Stomach (tissue), 8 donors: ENCODE measurements at regions not wholly inside any gene's neighbourhood (a gene's known extent, or its start where the extent isn't known, plus 50 kb on each side); places are given as distances from the start of the nearest gene placed in this dataset.
A peak's percentile ranks its signal among the peaks of the same experiment; 100 is the strongest.

Experiments
- DNase-seq, 2 donors: peaks; one replicate each; pipeline versions ENCODE4 v3.0.0 to v3.0.0-alpha.2; 2013 to 2019
- H3K27ac ChIP-seq, 5 donors: fragments of 200-600 bp in 4 of 5; sonication (generic) in 4 of 5; one replicate each; pipeline ENCODE4 v1.5.1; 2013 to 2019; ENCODE audit warnings: mild to moderate bottlenecking in 1 of 5, moderate library complexity in 1 of 5
- H3K27me3 ChIP-seq, 3 donors: fragments of 200-600 bp; sonication (generic); one replicate each; pipeline ENCODE4 v1.5.1; 2017 to 2019; ENCODE audit warnings: mixed run types in 1 of 3
- H3K36me3 ChIP-seq, 4 donors: fragments of 200-600 bp; sonication (generic); 1 replicate in 3 of 4; 2 replicates in 1 of 4; pipeline ENCODE4 v1.5.1; 2016 to 2019
- H3K4me1 ChIP-seq, 4 donors: fragments of 200-600 bp; sonication (generic); one replicate each; pipeline ENCODE4 v1.5.1; 2016 to 2019
- H3K4me3 ChIP-seq, 4 donors: fragments of 200-600 bp; sonication (generic) in 3 of 4; one replicate each; pipeline ENCODE4 v1.5.1; 2016 to 2019; ENCODE audit warnings: mild to moderate bottlenecking in 1 of 4
- H3K9me3 ChIP-seq, 4 donors: fragments of 200-600 bp; sonication (generic); one replicate each; pipeline ENCODE4 v1.5.1; 2016 to 2019
- CTCF ChIP-seq, 7 experiments: fragments of 450-650 bp in 4 of 7; fragments of 200-600 bp in 3 of 7; sonication (generic) in 3 of 7; IDR thresholded peaks; one replicate each; pipeline ENCODE4 v1.5.1; 2016 to 2019; ENCODE audit warnings: antibody characterized with exemption in 7 of 7, control low read depth in 2 of 7, mild to moderate bottlenecking in 1 of 7
- EP300 ChIP-seq: sonication (generic); formaldehyde crosslinking; IDR thresholded peaks from one replicate; pipeline ENCODE4 v1.6.1; 2017; ENCODE audit warnings: antibody characterized with exemption
- POLR2A ChIP-seq, 4 donors: fragments of 450-650 bp; IDR thresholded peaks; one replicate each; pipeline ENCODE4 v1.6.1; 2016; ENCODE audit warnings: antibody characterized with exemption in 4 of 4, control low read depth in 2 of 4, mild to moderate bottlenecking in 1 of 4, moderate library complexity in 1 of 4
- POLR2AphosphoS5 ChIP-seq, 3 donors: sonication (generic); formaldehyde crosslinking; IDR thresholded peaks; one replicate each; pipeline ENCODE4 v1.6.1; 2016; ENCODE audit warnings: antibody characterized with exemption in 3 of 3
- WGBS, 5 donors: extraction: QIAGEN DNeasy Blood & Tissue Kit in 3 of 5; methylation state at CpG; one replicate each; pipeline versions ENCODE4 v1.1.5 to v1.1.7; 2013 to 2018; 5-methylcytosine and 5-hydroxymethylcytosine counted together
- intact Hi-C: fragments of 100-400 bp; cut with DNase I; formaldehyde crosslinking; loops from one replicate; pipeline ENCODE4 v1.15.1; 2023; ENCODE audit warnings: low total_unique reads
- donor health status: healthy with polysubstance abuse.
- donor health status: Bipolar disorder and iron deficiency.
- donor health status: healthy.

GRCh38 chr6:16836144-16836981 lies 75.1 kb upstream of the ATXN1 start:
- H3K4me3 ChIP-seq = peak overlapping the region in 3 of 4 donors; percentile 5 to 17 (median 10)
- 51 to 76% (median 69%) methylated on average over 9 of the region's 9 CpGs for WGBS, 5 donors
- H3K9me3 ChIP-seq = no peaks in the 10 kb centered on the region
- H3K36me3 ChIP-seq = no peaks in the 10 kb centered on the region
- H3K4me1 ChIP-seq = peaks cover 0 to 12% (median 3%) of the 10 kb centered on the region in 4 donors
- no peak for TF ChIP-seq POLR2AphosphoS5 (IDR thresholded peaks at IDR 0.05)
- no peak for TF ChIP-seq CTCF (IDR thresholded peaks at IDR 0.05)
- no peak for TF ChIP-seq EP300
- no peak for TF ChIP-seq POLR2A (IDR thresholded peaks at IDR 0.05)
- DNase-seq = peak in 1 of 2 donors; percentile 41
- no peaks in the 10 kb centered on the region for H3K27me3 ChIP-seq
- intact Hi-C loops = no loop called here
- peak overlapping the region in 2 of 5 donors; percentile 6 to 7 for H3K27ac ChIP-seq

GRCh38 chr6:16834242-16834641 lies 73.0 kb upstream of the ATXN1 start:
- Histone ChIP-seq H3K4me3 (no peak overlapping the region), H3K27me3 (no peaks in the 10 kb centered on the region), H3K27ac (no peak overlapping the region), H3K36me3 (no peaks in the 10 kb centered on the region), H3K9me3 (no peaks in the 10 kb centered on the region), H3K4me1 (peaks cover 0 to 12% (median 3%) of the 10 kb centered on the region in 4 donors)
- TF ChIP-seq POLR2AphosphoS5 (IDR thresholded peaks at IDR 0.05) = no peak
- no peak for TF ChIP-seq EP300
- no peak for TF ChIP-seq CTCF (IDR thresholded peaks at IDR 0.05)
- no peak for TF ChIP-seq POLR2A (IDR thresholded peaks at IDR 0.05)
- no peak for DNase-seq
- intact Hi-C loops = no loop called here
- 74 to 92% (median 85%) methylated on average over 3 of the region's 3 CpGs for WGBS, 5 donors

GRCh38 chr6:16832721-16833120 lies 71.5 kb upstream of the ATXN1 start:
- H3K9me3 ChIP-seq = no peaks in the 10 kb centered on the region
- DNase-seq = no peak
- intact Hi-C loops = no loop called here
- H3K27ac ChIP-seq = no peak overlapping the region
- WGBS, 5 donors = 78 to 90% (median 81%) methylated on average over 6 of the region's 6 CpGs
- H3K4me3 ChIP-seq = no peak overlapping the region
- H3K4me1 ChIP-seq = peaks cover 0 to 12% (median 3%) of the 10 kb centered on the region in 4 donors
- H3K27me3 ChIP-seq = no peaks in the 10 kb centered on the region
- no peaks in the 10 kb centered on the region for H3K36me3 ChIP-seq
- TF ChIP-seq POLR2A (IDR thresholded peaks at IDR 0.05) (no peak), CTCF (IDR thresholded peaks at IDR 0.05) (no peak)

- Histone ChIP-seq H3K27me3 (no peaks in the 10 kb centered on the region), H3K9me3 (no peaks in the 10 kb centered on the region), H3K36me3 (no peaks in the 10 kb centered on the region), H3K4me1 (peaks cover 0 to 12% (median 3%) of the 10 kb centered on the region in 4 donors), H3K4me3 (no peak overlapping the region), H3K27ac (no peak overlapping the region)
- WGBS, 5 donors = 75 to 81% (median 81%) methylated on average over 5 of the region's 5 CpGs
- intact Hi-C loops = no loop called here
- TF ChIP-seq CTCF (IDR thresholded peaks at IDR 0.05) (no peak), EP300 (no peak), POLR2A (IDR thresholded peaks at IDR 0.05) (no peak), POLR2AphosphoS5 (IDR thresholded peaks at IDR 0.05) (no peak)
- no peak for DNase-seq
Measured at GRCh38 chr6:16832043-16832567, 70.8 kb upstream of the ATXN1 start.
